ENCODE measurements at regions not wholly inside any gene's neighbourhood (a gene's known extent, or its start where the extent isn't known, plus 50 kb on each side); places are given as distances from the start of the nearest gene placed in this dataset.

GRCh38 chr5:86074297-86074696 is 543.4 kb upstream of the COX7C start:
- TF ChIP-seq MXI1 (conservative IDR thresholded peaks at IDR 0.05; ENCODE audit: poor library complexity, severe bottlenecking) (no peak), TAF1 (IDR thresholded peaks at IDR 0.05; ENCODE audit: low read depth) (no peak), RAD21 (conservative IDR thresholded peaks at IDR 0.05) (no peak), EP300 (conservative IDR thresholded peaks at IDR 0.05; ENCODE audit: poor library complexity, severe bottlenecking) (no peak), REST (IDR thresholded peaks at IDR 0.05; ENCODE audit: borderline replicate concordance) (no peak), CTCF (IDR thresholded peaks at IDR 0.05; ENCODE audit: poor library complexity, severe bottlenecking) (no peak), POLR2AphosphoS5 (IDR thresholded peaks at IDR 0.05) (no peak), EZH2 (IDR thresholded peaks at IDR 0.05; ENCODE audit: borderline replicate concordance, insufficient read depth, low read length, poor library complexity, severe bottlenecking) (no peak), SMC3 (conservative IDR thresholded peaks at IDR 0.05; ENCODE audit: poor library complexity) (no peak)
- Histone ChIP-seq H3K9ac (ENCODE audit: low read length) (no peak overlapping the region), H3K4me3 (ENCODE audit: low read length) (no peak overlapping the region), H3K9me2 (ENCODE audit: insufficient read depth, low read length) (no peaks in the 10 kb centered on the region), H3K36me3 (ENCODE audit: insufficient read depth, low read length) (no peaks in the 10 kb centered on the region), H3K27ac (ENCODE audit: low read length) (no peak overlapping the region), H3K27me3 (ENCODE audit: insufficient read depth, low read depth, low read length) (no peaks in the 10 kb centered on the region), H3K79me2 (replicated peaks; ENCODE audit: insufficient read depth, low read length) (no peaks in the 10 kb centered on the region), H3F3A (ENCODE audit: insufficient read depth, low read length, poor library complexity, severe bottlenecking) (no peaks in the 10 kb centered on the region), H3K4me2 (ENCODE audit: low read length) (no peak overlapping the region), H2AFZ (ENCODE audit: low read depth, low read length) (no peak overlapping the region), H4K20me1 (ENCODE audit: insufficient read depth) (no peaks in the 10 kb centered on the region), H3K9me3 (ENCODE audit: low read length) (peaks cover 3% of the 10 kb centered on the region)

- H3K4me3 ChIP-seq (ENCODE audit: low read length): no peak overlapping the region
- no peaks in the 10 kb centered on the region for H3K36me3 ChIP-seq (ENCODE audit: insufficient read depth, low read length)
- no peaks in the 10 kb centered on the region for H3F3A ChIP-seq (ENCODE audit: insufficient read depth, low read length, poor library complexity, severe bottlenecking)
- H2AFZ ChIP-seq (ENCODE audit: low read depth, low read length): no peak overlapping the region
- H3K9ac ChIP-seq (ENCODE audit: low read length): no peak overlapping the region
- peaks cover 3% of the 10 kb centered on the region for H3K9me3 ChIP-seq (ENCODE audit: low read length)
- no peaks in the 10 kb centered on the region for H3K9me2 ChIP-seq (ENCODE audit: insufficient read depth, low read length)
- no peak overlapping the region for H3K27ac ChIP-seq (ENCODE audit: low read length)
- TF ChIP-seq REST (IDR thresholded peaks at IDR 0.05; ENCODE audit: borderline replicate concordance) (no peak), RAD21 (conservative IDR thresholded peaks at IDR 0.05) (no peak), SMC3 (conservative IDR thresholded peaks at IDR 0.05; ENCODE audit: poor library complexity) (no peak), EP300 (conservative IDR thresholded peaks at IDR 0.05; ENCODE audit: poor library complexity, severe bottlenecking) (no peak), EZH2 (IDR thresholded peaks at IDR 0.05; ENCODE audit: borderline replicate concordance, insufficient read depth, low read length, poor library complexity, severe bottlenecking) (no peak), MXI1 (conservative IDR thresholded peaks at IDR 0.05; ENCODE audit: poor library complexity, severe bottlenecking) (no peak), TAF1 (IDR thresholded peaks at IDR 0.05; ENCODE audit: low read depth) (no peak), CTCF (IDR thresholded peaks at IDR 0.05; ENCODE audit: poor library complexity, severe bottlenecking) (no peak), POLR2AphosphoS5 (IDR thresholded peaks at IDR 0.05) (no peak)
- H3K27me3 ChIP-seq (ENCODE audit: insufficient read depth, low read depth, low read length): no peaks in the 10 kb centered on the region
- no peak overlapping the region for H3K4me2 ChIP-seq (ENCODE audit: low read length)
- H4K20me1 ChIP-seq (ENCODE audit: insufficient read depth): no peaks in the 10 kb centered on the region
- no peaks in the 10 kb centered on the region for H3K79me2 ChIP-seq (replicated peaks; ENCODE audit: insufficient read depth, low read length)
Observed at GRCh38 chr5:86075139-86075538, 542.6 kb upstream of the COX7C start.

Data from neural cell (in vitro differentiated cells).